ENCODE measurements at regions not wholly inside any gene's neighbourhood (a gene's known extent, or its start where the extent isn't known, plus 50 kb on each side); places are given as distances from the start of the nearest gene placed in this dataset.

DNA sequence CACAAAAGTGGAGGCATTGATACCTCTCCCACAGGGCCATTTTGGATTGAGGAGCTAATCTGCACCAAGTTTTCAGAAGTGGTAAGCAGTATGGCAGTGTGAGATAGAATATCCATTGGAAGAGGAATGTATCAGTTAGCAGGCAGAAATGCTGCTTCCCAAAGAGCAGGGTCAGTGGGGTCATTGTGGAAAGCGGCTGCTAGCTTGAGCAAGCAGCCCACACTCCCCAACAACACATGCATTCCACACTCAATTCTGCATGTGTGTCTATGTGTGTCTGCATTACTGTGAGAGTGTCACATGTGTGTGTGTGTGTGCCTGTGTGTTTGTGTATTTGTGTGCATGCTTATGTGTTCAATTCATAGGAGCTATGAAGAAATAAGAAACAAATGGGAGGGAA, 190.9 kb upstream of the FOXA2 start:
- TF ChIP-seq PBX3 (CRISPR knock-in tag; IDR thresholded peaks at IDR 0.05; ENCODE audit: borderline replicate concordance) (no peak), XBP1 (CRISPR knock-in tag; IDR thresholded peaks at IDR 0.05) (no peak), RBFOX2 (IDR thresholded peaks at IDR 0.05; ENCODE audit: low read depth, low read length) (no peak), PRDM4 (CRISPR knock-in tag; IDR thresholded peaks at IDR 0.05; ENCODE audit: borderline replicate concordance) (no peak), ZNF350 (CRISPR knock-in tag; IDR thresholded peaks at IDR 0.05; ENCODE audit: borderline replicate concordance, low read depth) (no peak), EZH2 (conservative IDR thresholded peaks at IDR 0.05; ENCODE audit: low read depth, low read length) (no peak), HCFC1 (IDR thresholded peaks at IDR 0.05; ENCODE audit: low read depth, low read length) (no peak), POLR2A (IDR thresholded peaks at IDR 0.05; ENCODE audit: insufficient read depth in 1 of 2, low read depth in 2 of 2, low read length in 2 of 2) (no peak)

All from HepG2 (cell line).